GM12892 (cell line): ENCODE measurements at regions not wholly inside any gene's neighbourhood (a gene's known extent, or its start where the extent isn't known, plus 50 kb on each side); places are given as distances from the start of the nearest gene placed in this dataset.

Source experiments
- POLR2A ChIP-seq: IDR thresholded peaks from 2 replicates; pipeline ENCODE4 v1.6.1; 2011; ENCODE audit warnings: low read depth, low read length, control low read depth
- POLR2AphosphoS5 ChIP-seq: IDR thresholded peaks from 2 replicates; pipeline ENCODE4 v1.6.1; 2011; ENCODE audit warnings: low read depth, low read length, control low read depth
- TAF1 ChIP-seq: IDR thresholded peaks from 2 replicates; pipeline ENCODE4 v1.6.1; 2011; ENCODE audit warnings: low read depth, mild to moderate bottlenecking, control low read depth, low read length, borderline replicate concordance

DNA sequence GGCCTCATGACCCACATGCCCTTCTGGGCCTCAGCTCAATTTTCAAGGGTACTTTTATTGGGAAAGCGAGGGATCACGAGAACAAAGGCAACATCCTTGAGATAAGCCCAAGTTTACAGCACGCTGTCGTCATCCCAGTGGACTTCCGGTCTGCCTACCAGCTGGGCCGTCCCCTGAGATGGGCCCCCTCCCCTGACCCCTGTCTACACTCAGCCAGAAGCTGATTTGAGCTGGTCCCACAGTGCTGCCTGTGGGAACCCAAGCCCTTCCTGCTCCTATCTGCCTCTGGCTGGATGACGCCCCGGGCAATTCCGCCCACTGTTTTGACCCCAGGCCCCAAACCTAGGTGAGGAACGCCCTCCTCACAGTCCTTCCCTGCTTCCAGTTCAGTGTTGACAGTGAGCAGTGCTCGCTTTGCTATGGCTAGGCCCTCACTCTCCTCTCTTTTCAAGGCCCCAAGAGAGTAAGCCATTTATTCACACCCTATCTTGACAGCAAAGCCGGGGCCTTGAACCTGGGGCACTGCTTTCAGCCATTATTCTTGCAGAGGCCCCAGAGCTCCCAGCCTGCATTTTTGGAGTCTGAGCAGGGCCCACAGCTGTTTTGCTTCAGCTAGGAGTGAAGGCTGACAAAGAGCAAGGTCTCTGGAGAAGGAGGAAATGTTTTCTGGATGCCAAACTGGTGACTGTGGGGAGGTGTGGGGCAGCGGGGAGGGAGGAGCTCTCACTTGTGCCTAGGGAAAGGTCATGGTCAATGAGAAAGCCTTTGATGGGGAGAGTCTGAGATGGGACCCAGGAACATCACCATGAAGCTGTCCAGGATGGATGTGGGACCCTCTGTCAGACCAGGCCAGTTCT, 164.6 kb upstream of the BCOR start:
- no peak for TF ChIP-seq POLR2A
- no peak for TF ChIP-seq POLR2AphosphoS5
- TF ChIP-seq TAF1, result no peak
